ENCODE measurements at regions not wholly inside any gene's neighbourhood (a gene's known extent, or its start where the extent isn't known, plus 50 kb on each side); places are given as distances from the start of the nearest gene placed in this dataset.

DNA sequence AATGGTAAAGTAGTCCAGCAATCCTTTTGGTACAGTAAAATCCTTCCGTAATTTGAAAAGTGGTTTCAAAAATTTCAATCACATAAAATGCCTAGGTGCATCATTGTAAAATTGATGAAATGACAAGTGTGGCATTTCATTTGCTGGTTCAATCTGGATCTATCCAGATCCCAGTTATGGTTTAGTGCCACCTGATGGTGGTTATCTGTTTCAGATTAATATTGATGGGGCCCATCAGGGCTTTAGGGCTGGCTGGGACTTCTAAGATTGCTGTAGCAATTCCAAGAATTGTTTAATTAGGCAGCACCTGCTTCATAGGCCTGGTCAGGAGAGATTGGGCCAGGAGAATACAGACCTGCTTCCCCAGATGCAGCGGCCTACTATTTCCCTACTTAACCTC, 55.5 kb upstream of the PIK3C3 start:
- no peak overlapping the region for H3K4me2 ChIP-seq (ENCODE audit: low read length)
- no peaks in the 10 kb centered on the region for H3K79me2 ChIP-seq (ENCODE audit: control insufficient read depth, low read length)
- no peaks in the 10 kb centered on the region for H3K36me3 ChIP-seq (ENCODE audit: control insufficient read depth, low read length)
- no peak overlapping the region for H3K4me3 ChIP-seq (ENCODE audit: low read length)
- H3K9me3 ChIP-seq (ENCODE audit: control insufficient read depth, insufficient read depth, low read length), result no peaks in the 10 kb centered on the region
- H3K9me2 ChIP-seq (replicated peaks; ENCODE audit: control insufficient read depth, low read length), result no peaks in the 10 kb centered on the region
- H4K20me1 ChIP-seq (ENCODE audit: control insufficient read depth, insufficient read depth, low read depth, low read length), result no peaks in the 10 kb centered on the region
- H3K27me3 ChIP-seq (ENCODE audit: control insufficient read depth, low read length), result no peaks in the 10 kb centered on the region
- no peaks in the 10 kb centered on the region for H3F3A ChIP-seq (ENCODE audit: control insufficient read depth, insufficient read depth)
- no peak overlapping the region for H3K27ac ChIP-seq (ENCODE audit: low read depth, low read length)
- H3K4me1 ChIP-seq (ENCODE audit: control insufficient read depth, low read length), result no peaks in the 10 kb centered on the region
- TF ChIP-seq EZH2phosphoT487 (IDR thresholded peaks at IDR 0.05; ENCODE audit: borderline replicate concordance, low read length), result no peak
- TF ChIP-seq, protein P1, sequence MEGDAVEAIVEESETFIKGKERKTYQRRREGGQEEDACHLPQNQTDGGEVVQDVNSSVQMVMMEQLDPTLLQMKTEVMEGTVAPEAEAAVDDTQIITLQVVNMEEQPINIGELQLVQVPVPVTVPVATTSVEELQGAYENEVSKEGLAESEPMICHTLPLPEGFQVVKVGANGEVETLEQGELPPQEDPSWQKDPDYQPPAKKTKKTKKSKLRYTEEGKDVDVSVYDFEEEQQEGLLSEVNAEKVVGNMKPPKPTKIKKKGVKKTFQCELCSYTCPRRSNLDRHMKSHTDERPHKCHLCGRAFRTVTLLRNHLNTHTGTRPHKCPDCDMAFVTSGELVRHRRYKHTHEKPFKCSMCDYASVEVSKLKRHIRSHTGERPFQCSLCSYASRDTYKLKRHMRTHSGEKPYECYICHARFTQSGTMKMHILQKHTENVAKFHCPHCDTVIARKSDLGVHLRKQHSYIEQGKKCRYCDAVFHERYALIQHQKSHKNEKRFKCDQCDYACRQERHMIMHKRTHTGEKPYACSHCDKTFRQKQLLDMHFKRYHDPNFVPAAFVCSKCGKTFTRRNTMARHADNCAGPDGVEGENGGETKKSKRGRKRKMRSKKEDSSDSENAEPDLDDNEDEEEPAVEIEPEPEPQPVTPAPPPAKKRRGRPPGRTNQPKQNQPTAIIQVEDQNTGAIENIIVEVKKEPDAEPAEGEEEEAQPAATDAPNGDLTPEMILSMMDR (IDR thresholded peaks at IDR 0.05; ENCODE audit: low read depth, low read length, poor library complexity, severe bottlenecking), result no peak

GRCh38 chr18:41893432-41893831, 61.6 kb upstream of the PIK3C3 start:
- Histone ChIP-seq H3K4me1 (ENCODE audit: control insufficient read depth, low read length) (no peaks in the 10 kb centered on the region), H3K9me3 (ENCODE audit: control insufficient read depth, insufficient read depth, low read length) (no peaks in the 10 kb centered on the region), H3F3A (ENCODE audit: control insufficient read depth, insufficient read depth) (no peaks in the 10 kb centered on the region), H4K20me1 (ENCODE audit: control insufficient read depth, insufficient read depth, low read depth, low read length) (no peaks in the 10 kb centered on the region), H3K4me3 (ENCODE audit: low read length) (no peak overlapping the region), H3K9me2 (replicated peaks; ENCODE audit: control insufficient read depth, low read length) (no peaks in the 10 kb centered on the region), H3K4me2 (ENCODE audit: low read length) (no peak overlapping the region), H3K27me3 (ENCODE audit: control insufficient read depth, low read length) (no peaks in the 10 kb centered on the region), H3K36me3 (ENCODE audit: control insufficient read depth, low read length) (no peaks in the 10 kb centered on the region), H3K79me2 (ENCODE audit: control insufficient read depth, low read length) (no peaks in the 10 kb centered on the region), H3K27ac (ENCODE audit: low read depth, low read length) (no peak overlapping the region)
- TF ChIP-seq, protein P1 (IDR thresholded peaks at IDR 0.05; ENCODE audit: low read depth, low read length, poor library complexity, severe bottlenecking), result no peak
- no peak for TF ChIP-seq EZH2phosphoT487 (IDR thresholded peaks at IDR 0.05; ENCODE audit: borderline replicate concordance, low read length)

GRCh38 chr18:41887100-41887499, 67.9 kb upstream of the PIK3C3 start:
- Histone ChIP-seq H3K9me2 (replicated peaks; ENCODE audit: control insufficient read depth, low read length) (no peaks in the 10 kb centered on the region), H3K27me3 (ENCODE audit: control insufficient read depth, low read length) (no peaks in the 10 kb centered on the region), H3K27ac (ENCODE audit: low read depth, low read length) (no peak overlapping the region), H3K4me3 (ENCODE audit: low read length) (no peak overlapping the region), H4K20me1 (ENCODE audit: control insufficient read depth, insufficient read depth, low read depth, low read length) (no peaks in the 10 kb centered on the region), H3K79me2 (ENCODE audit: control insufficient read depth, low read length) (no peaks in the 10 kb centered on the region), H3K4me2 (ENCODE audit: low read length) (no peak overlapping the region), H3K9me3 (ENCODE audit: control insufficient read depth, insufficient read depth, low read length) (no peaks in the 10 kb centered on the region), H3K4me1 (ENCODE audit: control insufficient read depth, low read length) (no peaks in the 10 kb centered on the region), H3F3A (ENCODE audit: control insufficient read depth, insufficient read depth) (no peaks in the 10 kb centered on the region), H3K36me3 (ENCODE audit: control insufficient read depth, low read length) (no peaks in the 10 kb centered on the region)
- TF ChIP-seq, protein P1 (IDR thresholded peaks at IDR 0.05; ENCODE audit: low read depth, low read length, poor library complexity, severe bottlenecking), result no peak
- no peak for TF ChIP-seq EZH2phosphoT487 (IDR thresholded peaks at IDR 0.05; ENCODE audit: borderline replicate concordance, low read length)

Data from DOHH2 (cell line).